K562 (cell line): ENCODE measurements at regions not wholly inside any gene's neighbourhood (a gene's known extent, or its start where the extent isn't known, plus 50 kb on each side); places are given as distances from the start of the nearest gene placed in this dataset.
A peak's percentile ranks its signal among the peaks of the same experiment; 100 is the strongest.

ENCODE experiments used
- ATAC-seq: fragments of 200-7000 bp; cut with Tn5 transposase; 3 replicates; pipeline ENCODE4 v1.9.1; 2020; ENCODE audit warnings: moderate library complexity
- BruUV-seq: library from RNA; stranded (reverse); fragments of 400-500 nt; replicated peaks from 2 replicates; lab custom pipeline; 2021; lab: Mats Ljungman, UMichigan
- CTCF ChIA-PET: fragments of 300-600 bp; formaldehyde crosslinking; extraction: SDS; loops from one replicate; lab custom pipeline; 2021; ENCODE audit warnings: low intra/inter-chr PET ratio; lab: Yijun Ruan, JAX
- POLR2A ChIA-PET: fragments of 300-600, 350-650 bp; sonication (Branson Sonifier 250); formaldehyde crosslinking; extraction: SDS; loops from one replicate; lab custom pipeline; 2021; ENCODE audit warnings: antibody characterized with exemption, inconsistent platforms; lab: Yijun Ruan, JAX
- DNase-seq, 4 experiments: peaks; one replicate each; pipeline versions ENCODE4 v3.0.0 to v3.0.0-alpha.2; 2011 to 2018; ENCODE audit warnings: low spot score in 3 of 4, mixed read lengths in 3 of 4; ENCODE audit errors: extremely low read depth in 1 of 4
- FAIRE-seq: peaks from 2 replicates; lab custom pipeline; 2011; peaks lifted over from hg19 to GRCh38; lab: Jason Lieb, UNC
- H2AFZ ChIP-seq: 2 replicates; pipeline ENCODE4 v1.6.0; 2011; ENCODE audit warnings: low read depth, low read length, control low read depth, inconsistent platforms
- H3K27ac ChIP-seq: fragments of 200-600 bp; 3 replicates; pipeline ENCODE4 v1.8.0; 2011; ENCODE audit warnings: low read depth, mild to moderate bottlenecking, control low read depth, inconsistent platforms, low read length, moderate library complexity, mixed read lengths; ENCODE audit errors: extremely low read depth
- H3K27me3 ChIP-seq, 2 experiments: fragments of 300-600 bp in 1 of 2; 2 replicates in 1 of 2; 3 replicates in 1 of 2; pipeline versions ENCODE4 v1.6.0 to v1.8.0; 2011; ENCODE audit warnings: inconsistent platforms in 2 of 2, low read length in 2 of 2, mild to moderate bottlenecking in 1 of 2, mixed read lengths in 1 of 2, moderate library complexity in 1 of 2; ENCODE audit not compliant: control insufficient read depth in 2 of 2, insufficient read depth in 2 of 2
- H3K36me3 ChIP-seq: fragments of 300-600 bp; 3 replicates; pipeline ENCODE4 v1.8.0; 2011; ENCODE audit warnings: mild to moderate bottlenecking, low read length, inconsistent platforms; ENCODE audit not compliant: control insufficient read depth, insufficient read depth
- H3K4me1 ChIP-seq, 2 experiments: fragments of 200-600 bp in 1 of 2; replicated peaks in 1 of 2; 2 replicates in 1 of 2; 3 replicates in 1 of 2; pipeline versions ENCODE4 v1.5.1 to v1.8.0; 2011; ENCODE audit warnings: inconsistent platforms in 2 of 2, low read length in 2 of 2, mild to moderate bottlenecking in 1 of 2, mixed read lengths in 1 of 2, moderate library complexity in 1 of 2; ENCODE audit not compliant: control insufficient read depth in 2 of 2, insufficient read depth in 2 of 2
- H3K4me2 ChIP-seq: 2 replicates; pipeline ENCODE4 v1.6.1; 2011; ENCODE audit warnings: low read length, control low read depth, inconsistent platforms, mixed read lengths; ENCODE audit not compliant: insufficient read depth
- H3K4me3 ChIP-seq: fragments of 200-600 bp; sonication (generic), shearing (Covaris generic); 2 replicates; pipeline ENCODE4 v1.5.1; 2016; ENCODE audit warnings: control low read depth, inconsistent platforms
- H3K79me2 ChIP-seq: fragments of 200-600 bp; 3 replicates; pipeline ENCODE4 v1.8.0; 2011; ENCODE audit warnings: low read length, inconsistent platforms; ENCODE audit not compliant: control insufficient read depth, insufficient read depth
- H3K9ac ChIP-seq, 2 experiments: 2 replicates each; pipeline versions ENCODE4 v1.6.0 to v1.6.1; 2011; ENCODE audit warnings: low read depth in 2 of 2, low read length in 2 of 2, control low read depth in 1 of 2, inconsistent platforms in 1 of 2, mild to moderate bottlenecking in 1 of 2, mixed read lengths in 1 of 2; ENCODE audit not compliant: insufficient read depth in 1 of 2
- H3K9me1 ChIP-seq: one replicate; pipeline ENCODE4 v1.6.0; 2011; ENCODE audit warnings: inconsistent platforms, mild to moderate bottlenecking, low read length, moderate library complexity; ENCODE audit not compliant: control insufficient read depth, insufficient read depth
- H3K9me3 ChIP-seq: replicated peaks from 2 replicates; pipeline ENCODE4 v1.5.1; 2011; ENCODE audit warnings: low read depth, low read length, inconsistent platforms; ENCODE audit not compliant: control insufficient read depth, insufficient read depth
- H4K20me1 ChIP-seq: replicated peaks from 2 replicates; pipeline ENCODE4 v1.6.1; 2011; ENCODE audit warnings: low read length, inconsistent platforms, mixed read lengths; ENCODE audit not compliant: control insufficient read depth, insufficient read depth
- CBFA2T3 ChIP-seq: fragments of 450-650 bp; IDR thresholded peaks from 2 replicates; pipeline ENCODE4 v1.6.1; 2017
- CLOCK ChIP-seq: fragments of 250-450 bp; sonication (Bioruptor Pico); IDR thresholded peaks from 2 replicates; pipeline ENCODE4 v1.4.0; 2020; ENCODE audit warnings: mild to moderate bottlenecking, moderate library complexity, borderline replicate concordance
- DLX4 ChIP-seq: fragments of 250-450 bp; sonication (Bioruptor Pico); IDR thresholded peaks from 2 replicates; pipeline ENCODE4 v1.6.1; 2021; ENCODE audit warnings: mild to moderate bottlenecking
- HNRNPL ChIP-seq: fragments of 200-400 bp; formaldehyde crosslinking; IDR thresholded peaks from 2 replicates; pipeline ENCODE4 v1.6.1; 2017; ENCODE audit warnings: low read depth, mild to moderate bottlenecking, low read length
- ID3 ChIP-seq, 2 experiments: fragments of 250-450 bp in 1 of 2; fragments of 450-650 bp in 1 of 2; sonication (Bioruptor Pico) in 1 of 2; IDR thresholded peaks; 2 replicates each; pipeline versions ENCODE4 v1.6.1 to v1.8.0; 2016 to 2021; ENCODE audit warnings: mild to moderate bottlenecking in 2 of 2, moderate library complexity in 2 of 2, missing compliant biosample characterization in 1 of 2, missing genetic modification characterization in 1 of 2
- MBD1 ChIP-seq: fragments of 250-450 bp; sonication (Bioruptor Pico); IDR thresholded peaks from 2 replicates; pipeline ENCODE4 v1.8.0; 2022; ENCODE audit warnings: inconsistent platforms
- NCOA1 ChIP-seq: fragments of 450-650 bp; IDR thresholded peaks from 2 replicates; pipeline ENCODE4 v1.6.1; 2016; ENCODE audit warnings: low read depth
- PKNOX1 ChIP-seq: fragments of 450-650 bp; IDR thresholded peaks from 2 replicates; pipeline ENCODE4 v1.6.1; 2016
- SPI1 ChIP-seq: IDR thresholded peaks from 2 replicates; pipeline ENCODE4 v1.6.1; 2011; ENCODE audit warnings: low read depth, low read length, control low read depth, borderline replicate concordance
- TFE3 ChIP-seq: fragments of 450-650 bp; formaldehyde crosslinking; IDR thresholded peaks from 2 replicates; pipeline ENCODE4 v1.4.0; 2020; ENCODE audit warnings: mild to moderate bottlenecking, mixed read lengths
- ZFP1 ChIP-seq: fragments of 450-650 bp; formaldehyde crosslinking; IDR thresholded peaks from 2 replicates; pipeline ENCODE4 v1.4.0; 2020; ENCODE audit warnings: mild to moderate bottlenecking, mixed read lengths
- ZNF511 ChIP-seq: sonication (generic); formaldehyde crosslinking; IDR thresholded peaks from 2 replicates; pipeline ENCODE4 v1.8.0; 2022; ENCODE audit warnings: mild to moderate bottlenecking, missing genetic modification reagents
- ZNF780A ChIP-seq: fragments of 250-450 bp; sonication (Bioruptor Pico); IDR thresholded peaks from 2 replicates; pipeline ENCODE4 v1.5.0; 2021; ENCODE audit warnings: mild to moderate bottlenecking
- WGBS: fragments of 100-300 bp; shearing (Covaris generic); methylation state at CpG from one replicate; pipeline ENCODE4 v1.1.6; 2016; ENCODE audit warnings: low coverage, mixed read lengths; ENCODE audit not compliant: insufficient coverage; ENCODE audit errors: missing lambda C conversion rate; 5-methylcytosine and 5-hydroxymethylcytosine counted together
- in situ Hi-C: fragments of 300-500 bp; cut with MboI; formaldehyde crosslinking; loops from 4 replicates; pipeline ENCODE4 v1.15.0; 2018; ENCODE audit warnings: inconsistent platforms, mixed read lengths
- intact Hi-C: fragments of 100-400 bp; cut with micrococcal nuclease; formaldehyde crosslinking; loops from 2 replicates; pipeline ENCODE4 v1.14.2; 2022

- H3K36me3 ChIP-seq = no peaks in the 10 kb centered on the region
- WGBS = 65% methylated on average over 2 of the region's 2 CpGs
- ChIA-PET CTCF (no interaction called here), POLR2A (no interaction called here)
- H3K9me1 ChIP-seq = no peaks in the 10 kb centered on the region
- H3K4me3 ChIP-seq = no peak overlapping the region
- intact Hi-C loops (no loop called here), in situ Hi-C loops (no loop called here)
- H3K4me1 ChIP-seq = peaks cover 12 to 47% of the 10 kb centered on the region in 2 experiments; a peak in 4 of 5 replicates
- peak overlapping the region; percentile 87 for H2AFZ ChIP-seq
- no peak overlapping the region for H3K9ac ChIP-seq
- DNase-seq = peak in 1 of 4 experiments; percentile 17
- FAIRE-seq = no peak
- H3K79me2 ChIP-seq = no peaks in the 10 kb centered on the region
- ATAC-seq = no peak
- H4K20me1 ChIP-seq = no peaks in the 10 kb centered on the region
- H3K27me3 ChIP-seq = no peaks in the 10 kb centered on the region
- no TSS peak for BruUV-seq
- peak overlapping the region; percentile 96; the same call in 2 of the 3 replicates for H3K27ac ChIP-seq
- no peaks in the 10 kb centered on the region; the same call in 1 of the 2 replicates for H3K9me3 ChIP-seq
- H3K4me2 ChIP-seq = no peak overlapping the region
- TF ChIP-seq NCOA1 (no peak), SPI1 (no peak), ZNF780A (CRISPR knock-in tag) (no peak), PKNOX1 (peak; percentile 94), ZFP1 (CRISPR knock-in tag) (no peak), MBD1 (CRISPR knock-in tag) (no peak), TFE3 (peak; percentile 92), ID3 (CRISPR knock-in tag; IDR thresholded peaks at IDR 0.05) (no peak), ID3 (tag; IDR thresholded peaks at IDR 0.05) (no peak), DLX4 (no peak), CLOCK (CRISPR knock-in tag) (no peak), HNRNPL (no peak), CBFA2T3 (0 out of 2 replicates have a peak, but pooled peaks have one; percentile 8), ZNF511 (CRISPR knock-in tag) (no peak)
These were observed 270.0 kb downstream of the METTL4 start for GRCh38 chr18:2301316-2301715.
